ENCODE measurements at regions not wholly inside any gene's neighbourhood (a gene's known extent, or its start where the extent isn't known, plus 50 kb on each side); places are given as distances from the start of the nearest gene placed in this dataset.

DNA sequence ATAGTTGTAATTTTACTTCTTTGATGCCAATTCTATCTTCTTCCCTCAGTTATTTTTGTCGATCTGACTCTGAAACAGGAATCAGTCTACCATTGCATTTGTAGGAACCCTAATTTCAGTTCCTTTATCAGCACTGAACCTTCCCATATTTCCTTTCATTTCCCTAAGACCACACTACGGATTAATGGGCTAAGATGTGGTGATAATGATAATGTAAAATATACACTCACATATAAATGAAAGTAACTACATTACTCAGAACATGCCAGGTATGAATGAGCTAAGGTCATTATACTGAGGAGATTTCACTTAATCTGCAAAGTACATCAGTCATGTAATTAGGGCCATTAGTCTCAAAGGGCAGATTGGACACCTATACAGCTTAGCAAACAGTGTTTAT is 60.2 kb upstream of the RFC3 start:
- Histone ChIP-seq H3K4me3 (ENCODE audit: low read length in 3 of 3) (no peak overlapping the region), H3K9ac (ENCODE audit: low read depth in 1 of 3, low read length in 3 of 3) (no peak overlapping the region), H3K4me1 (ENCODE audit: control insufficient read depth in 3 of 3, insufficient read depth in 3 of 3, low read length in 3 of 3) (no peaks in the 10 kb centered on the region), H3K36me3 (ENCODE audit: control insufficient read depth in 3 of 3, insufficient read depth in 3 of 3, low read length in 3 of 3) (no peaks in the 10 kb centered on the region), H3K27ac (ENCODE audit: low read depth, low read length) (no peak overlapping the region), H3K27me3 (ENCODE audit: control insufficient read depth in 3 of 3, insufficient read depth in 3 of 3, low read length in 3 of 3) (no peaks in the 10 kb centered on the region), H3K9me3 (ENCODE audit: control insufficient read depth in 3 of 3, low read length in 3 of 3) (no peaks in the 10 kb centered on the region)

GRCh38 chr13:33758113-33758512 is 59.8 kb upstream of the RFC3 start:
- Histone ChIP-seq H3K9me3 (ENCODE audit: control insufficient read depth in 3 of 3, low read length in 3 of 3) (no peaks in the 10 kb centered on the region), H3K9ac (ENCODE audit: low read depth in 1 of 3, low read length in 3 of 3) (no peak overlapping the region), H3K27ac (ENCODE audit: low read depth, low read length) (no peak overlapping the region), H3K27me3 (ENCODE audit: control insufficient read depth in 3 of 3, insufficient read depth in 3 of 3, low read length in 3 of 3) (no peaks in the 10 kb centered on the region), H3K36me3 (ENCODE audit: control insufficient read depth in 3 of 3, insufficient read depth in 3 of 3, low read length in 3 of 3) (no peaks in the 10 kb centered on the region), H3K4me1 (ENCODE audit: control insufficient read depth in 3 of 3, insufficient read depth in 3 of 3, low read length in 3 of 3) (no peaks in the 10 kb centered on the region), H3K4me3 (ENCODE audit: low read length in 3 of 3) (no peak overlapping the region)

DNA sequence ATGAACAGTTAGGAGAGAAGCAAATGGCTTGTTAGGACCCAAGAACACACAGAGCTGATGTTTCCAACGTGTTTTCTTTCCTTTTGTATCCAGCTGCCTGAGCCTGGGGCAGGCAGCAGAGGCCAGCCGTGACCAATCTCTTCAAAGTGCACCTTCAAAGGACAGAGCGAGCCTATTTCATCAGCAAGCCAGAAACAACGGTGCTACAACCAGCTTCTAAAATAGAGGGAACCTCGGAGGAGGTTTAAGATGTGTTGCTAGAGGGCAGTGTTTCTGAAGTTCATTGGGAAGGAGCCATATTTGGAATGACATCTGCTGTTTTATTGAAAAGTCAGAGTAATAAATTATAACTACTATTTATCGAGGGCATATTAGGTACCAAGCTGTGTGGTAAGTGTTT is 56.2 kb upstream of the RFC3 start:
- Histone ChIP-seq H3K27me3 (ENCODE audit: control insufficient read depth in 3 of 3, insufficient read depth in 3 of 3, low read length in 3 of 3) (no peaks in the 10 kb centered on the region), H3K36me3 (ENCODE audit: control insufficient read depth in 3 of 3, insufficient read depth in 3 of 3, low read length in 3 of 3) (no peaks in the 10 kb centered on the region), H3K4me1 (ENCODE audit: control insufficient read depth in 3 of 3, insufficient read depth in 3 of 3, low read length in 3 of 3) (no peaks in the 10 kb centered on the region), H3K27ac (ENCODE audit: low read depth, low read length) (no peak overlapping the region), H3K9ac (ENCODE audit: low read depth in 1 of 3, low read length in 3 of 3) (no peak overlapping the region), H3K9me3 (ENCODE audit: control insufficient read depth in 3 of 3, low read length in 3 of 3) (no peaks in the 10 kb centered on the region), H3K4me3 (ENCODE audit: low read length in 3 of 3) (no peak overlapping the region)

- H3K9me3 ChIP-seq (ENCODE audit: control insufficient read depth in 3 of 3, low read length in 3 of 3) = no peaks in the 10 kb centered on the region
- H3K27ac ChIP-seq (ENCODE audit: low read depth, low read length) = no peak overlapping the region
- no peaks in the 10 kb centered on the region for H3K4me1 ChIP-seq (ENCODE audit: control insufficient read depth in 3 of 3, insufficient read depth in 3 of 3, low read length in 3 of 3)
- H3K27me3 ChIP-seq (ENCODE audit: control insufficient read depth in 3 of 3, insufficient read depth in 3 of 3, low read length in 3 of 3) = no peaks in the 10 kb centered on the region
- no peak overlapping the region for H3K9ac ChIP-seq (ENCODE audit: low read depth in 1 of 3, low read length in 3 of 3)
- no peaks in the 10 kb centered on the region for H3K36me3 ChIP-seq (ENCODE audit: control insufficient read depth in 3 of 3, insufficient read depth in 3 of 3, low read length in 3 of 3)
- no peak overlapping the region for H3K4me3 ChIP-seq (ENCODE audit: low read length in 3 of 3)
Measured at GRCh38 chr13:33763021-33763420, 54.9 kb upstream of the RFC3 start.

- H3K27ac ChIP-seq (ENCODE audit: low read depth, low read length) = no peak overlapping the region
- H3K9ac ChIP-seq (ENCODE audit: low read depth in 1 of 3, low read length in 3 of 3) = no peak overlapping the region
Measured at GRCh38 chr13:33764716-33765115, 53.2 kb upstream of the RFC3 start.

GRCh38 chr13:33766329-33767123 is 51.4 kb upstream of the RFC3 start:
- no peak overlapping the region for H3K9ac ChIP-seq (ENCODE audit: low read depth in 1 of 3, low read length in 3 of 3)
- no peaks in the 10 kb centered on the region for H3K27me3 ChIP-seq (ENCODE audit: control insufficient read depth in 3 of 3, insufficient read depth in 3 of 3, low read length in 3 of 3)
- H3K9me3 ChIP-seq (ENCODE audit: control insufficient read depth in 3 of 3, low read length in 3 of 3) = no peaks in the 10 kb centered on the region
- no peak overlapping the region for H3K27ac ChIP-seq (ENCODE audit: low read depth, low read length)
- H3K36me3 ChIP-seq (ENCODE audit: control insufficient read depth in 3 of 3, insufficient read depth in 3 of 3, low read length in 3 of 3) = no peaks in the 10 kb centered on the region
- no peaks in the 10 kb centered on the region for H3K4me1 ChIP-seq (ENCODE audit: control insufficient read depth in 3 of 3, insufficient read depth in 3 of 3, low read length in 3 of 3)
- no peak overlapping the region for H3K4me3 ChIP-seq (ENCODE audit: low read length in 3 of 3)

More at GRCh38 chr13:33764716-33765115, 53.2 kb upstream of the RFC3 start:
- Histone ChIP-seq H3K27me3 (ENCODE audit: control insufficient read depth in 3 of 3, insufficient read depth in 3 of 3, low read length in 3 of 3) (no peaks in the 10 kb centered on the region), H3K4me1 (ENCODE audit: control insufficient read depth in 3 of 3, insufficient read depth in 3 of 3, low read length in 3 of 3) (no peaks in the 10 kb centered on the region), H3K9me3 (ENCODE audit: control insufficient read depth in 3 of 3, low read length in 3 of 3) (no peaks in the 10 kb centered on the region), H3K4me3 (ENCODE audit: low read length in 3 of 3) (no peak overlapping the region), H3K36me3 (ENCODE audit: control insufficient read depth in 3 of 3, insufficient read depth in 3 of 3, low read length in 3 of 3) (no peaks in the 10 kb centered on the region)

GRCh38 chr13:33767140-33767539 is 50.8 kb upstream of the RFC3 start:
- no peak overlapping the region for H3K27ac ChIP-seq (ENCODE audit: low read depth, low read length)
- no peaks in the 10 kb centered on the region for H3K9me3 ChIP-seq (ENCODE audit: control insufficient read depth in 3 of 3, low read length in 3 of 3)
- no peaks in the 10 kb centered on the region for H3K36me3 ChIP-seq (ENCODE audit: control insufficient read depth in 3 of 3, insufficient read depth in 3 of 3, low read length in 3 of 3)
- no peaks in the 10 kb centered on the region for H3K27me3 ChIP-seq (ENCODE audit: control insufficient read depth in 3 of 3, insufficient read depth in 3 of 3, low read length in 3 of 3)
- no peaks in the 10 kb centered on the region for H3K4me1 ChIP-seq (ENCODE audit: control insufficient read depth in 3 of 3, insufficient read depth in 3 of 3, low read length in 3 of 3)
- H3K9ac ChIP-seq (ENCODE audit: low read depth in 1 of 3, low read length in 3 of 3) = no peak overlapping the region
- H3K4me3 ChIP-seq (ENCODE audit: low read length in 3 of 3) = no peak overlapping the region

All from skeletal muscle tissue (tissue), 3 donors.